ENCODE measurements at regions not wholly inside any gene's neighbourhood (a gene's known extent, or its start where the extent isn't known, plus 50 kb on each side); places are given as distances from the start of the nearest gene placed in this dataset.
"Not testable (repeated sequence)": the region's sequence is repeated elsewhere in the genome, so short reads cannot be mapped to it uniquely, and the experiment has no call there.

DNA sequence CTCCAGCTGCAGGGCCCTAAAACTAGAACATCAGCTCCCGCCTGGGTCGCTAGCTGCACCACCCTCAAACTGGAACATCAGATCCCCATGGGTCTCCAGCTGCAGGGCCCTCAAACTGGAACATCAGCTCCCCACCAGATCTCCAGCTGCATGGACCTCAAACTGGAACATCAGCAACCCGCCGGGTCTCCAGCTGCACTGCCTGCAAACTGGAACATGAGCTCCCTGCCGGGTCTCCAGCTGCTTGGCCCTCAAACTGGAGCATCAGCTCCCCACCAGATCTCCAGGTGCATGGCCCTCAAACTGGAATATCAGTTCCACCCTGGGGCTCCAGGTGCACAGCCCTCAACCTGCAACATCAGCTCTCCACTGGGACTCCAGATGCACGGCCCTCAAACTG lies 82.7 kb downstream of the TFRC start:
- DNase-seq (ENCODE audit: extremely low spot score); POLR2A ChIA-PET: not testable (repeated sequence)
- CTCF ChIA-PET = interaction anchor here (1.2 to 2.4 kb wide), 3 partner anchors 23 to 221 kb away, joined by 3 to 11 read pairs (median 4); no protein-coding TSS in a partner anchor

GRCh38 chr3:195996314-195996713 lies 85.6 kb downstream of the TFRC start:
- POLR2A ChIA-PET; CTCF ChIA-PET; DNase-seq (ENCODE audit: extremely low spot score): not testable (repeated sequence)

GRCh38 chr3:195994343-195994742 lies 86.0 kb upstream of the TNK2 start:
- POLR2A ChIA-PET; DNase-seq (ENCODE audit: extremely low spot score); CTCF ChIA-PET: not testable (repeated sequence)
- peak; percentile 41 for TF ChIP-seq CTCF (IDR thresholded peaks at IDR 0.05; ENCODE audit: control extremely low read depth, extremely low read depth, low read depth, missing control alignments)

- POLR2A ChIA-PET; CTCF ChIA-PET; DNase-seq (ENCODE audit: extremely low spot score): not testable (repeated sequence)
Observed at GRCh38 chr3:195993671-195994070, 85.3 kb upstream of the TNK2 start.

DNA sequence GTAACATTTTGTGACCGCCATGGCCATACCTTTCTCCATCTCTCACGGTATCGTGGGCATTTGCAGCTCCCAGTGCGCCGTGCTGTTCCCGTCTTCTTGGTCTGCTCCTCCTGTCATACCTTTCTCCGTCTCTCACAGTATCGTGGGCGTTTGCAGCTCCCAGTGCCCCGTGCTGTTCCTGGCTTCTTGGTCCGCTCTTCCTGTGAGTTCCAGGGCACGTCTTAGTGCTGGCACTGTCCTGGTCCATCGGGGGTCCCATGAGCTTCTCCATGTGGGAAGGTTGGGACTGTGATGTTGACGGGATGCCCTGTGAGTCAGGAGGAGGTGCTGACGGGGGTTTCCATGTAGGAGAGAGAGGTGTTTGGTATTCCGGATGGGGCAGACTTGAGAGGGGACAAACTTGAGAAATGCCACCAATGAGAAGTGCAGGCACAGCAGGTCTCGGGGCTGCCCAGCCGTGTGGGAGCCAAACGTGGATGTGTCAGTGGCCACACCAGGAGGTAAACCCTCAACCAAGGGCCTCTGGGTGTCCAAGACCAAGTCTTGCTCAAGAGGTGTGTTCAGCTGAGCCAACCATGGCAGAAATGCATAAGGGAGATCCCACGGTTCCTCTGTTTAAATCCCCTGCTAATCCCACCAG lies 84.7 kb upstream of the TNK2 start:
- DNase-seq (ENCODE audit: extremely low spot score); POLR2A ChIA-PET; CTCF ChIA-PET: not testable (repeated sequence)

GRCh38 chr3:195991986-195992385 lies 83.6 kb upstream of the TNK2 start:
- CTCF ChIA-PET; POLR2A ChIA-PET; DNase-seq (ENCODE audit: extremely low spot score): not testable (repeated sequence)

- DNase-seq (ENCODE audit: extremely low spot score); CTCF ChIA-PET; POLR2A ChIA-PET: not testable (repeated sequence)
Observed at GRCh38 chr3:195991243-195991642, 82.9 kb upstream of the TNK2 start.

- DNase-seq (ENCODE audit: extremely low spot score); CTCF ChIA-PET; POLR2A ChIA-PET: not testable (repeated sequence)
Observed at GRCh38 chr3:195990841-195991174, 82.5 kb upstream of the TNK2 start.

DNA sequence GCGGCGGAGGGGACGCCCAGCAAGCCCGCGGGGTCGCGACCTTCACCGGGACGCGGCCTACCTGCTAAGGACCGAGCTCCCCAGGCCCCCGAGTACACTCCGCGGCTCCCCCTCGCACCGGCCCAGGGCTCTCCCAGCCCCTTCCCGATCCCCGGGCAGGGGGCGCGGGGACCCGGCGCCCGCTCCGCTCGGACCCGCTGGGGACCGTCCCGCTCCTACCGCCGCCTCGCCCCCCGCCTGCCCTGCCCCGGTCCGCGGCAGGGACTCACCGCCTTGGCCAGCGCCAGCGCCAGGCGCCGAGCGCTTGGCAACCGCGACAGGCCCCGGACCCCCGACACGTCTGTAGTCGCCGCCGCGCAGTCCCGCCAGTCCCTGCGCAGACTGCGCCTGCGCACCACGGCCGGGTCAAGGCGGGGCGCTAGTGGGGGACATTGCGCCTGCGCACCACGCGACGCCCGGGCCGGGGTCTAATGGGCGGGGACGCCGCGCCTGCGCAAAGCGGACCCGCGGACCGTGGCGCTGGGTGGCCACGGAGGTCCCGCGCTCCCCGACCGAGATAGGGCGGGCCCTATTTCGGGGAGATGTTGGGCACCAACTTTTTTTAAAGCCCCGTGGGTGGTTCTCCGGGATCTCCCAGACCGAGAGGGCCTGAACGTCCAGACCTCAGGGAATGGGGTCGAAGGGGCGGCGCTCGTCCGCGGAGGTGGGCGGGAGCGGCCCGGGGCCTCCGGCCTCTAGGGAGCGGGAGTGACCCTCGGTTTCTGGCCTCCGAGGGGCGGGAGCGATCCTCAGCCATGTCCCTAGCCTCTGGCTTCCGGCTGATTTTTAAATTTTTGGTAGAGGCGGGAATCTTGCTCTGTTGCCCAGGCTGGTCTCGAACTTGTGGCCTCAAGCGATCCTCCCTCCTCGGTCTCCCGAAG lies 81.8 kb upstream of the TNK2 start:
- DNase-seq (ENCODE audit: extremely low spot score) = peak; percentile 41
- POLR2A ChIA-PET, CTCF ChIA-PET: not testable (repeated sequence)

- POLR2A ChIA-PET; DNase-seq (ENCODE audit: extremely low spot score); CTCF ChIA-PET: not testable (repeated sequence)
Observed at GRCh38 chr3:195989197-195989920, 81.0 kb upstream of the TNK2 start.

DNA sequence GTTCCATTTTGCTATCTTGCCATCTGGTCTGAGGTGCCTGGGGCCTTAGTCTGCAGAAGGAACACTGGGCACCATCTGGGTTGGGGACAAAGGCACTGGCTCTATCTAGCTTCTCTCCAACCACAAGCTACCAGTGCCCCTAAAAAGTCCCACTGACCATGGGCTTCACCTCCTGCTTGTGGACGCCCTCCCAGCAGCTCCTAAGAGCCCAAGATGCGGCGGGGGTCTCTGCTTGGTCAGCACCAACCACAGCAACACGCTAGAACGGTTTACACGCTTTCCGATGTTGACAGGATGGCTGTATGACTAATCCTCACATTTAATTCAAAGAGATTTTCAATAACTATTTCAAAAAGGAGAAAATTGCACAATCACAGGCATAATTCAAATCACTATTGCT lies 80.4 kb upstream of the TNK2 start:
- DNase-seq (ENCODE audit: extremely low spot score); POLR2A ChIA-PET; CTCF ChIA-PET: not testable (repeated sequence)

DNA sequence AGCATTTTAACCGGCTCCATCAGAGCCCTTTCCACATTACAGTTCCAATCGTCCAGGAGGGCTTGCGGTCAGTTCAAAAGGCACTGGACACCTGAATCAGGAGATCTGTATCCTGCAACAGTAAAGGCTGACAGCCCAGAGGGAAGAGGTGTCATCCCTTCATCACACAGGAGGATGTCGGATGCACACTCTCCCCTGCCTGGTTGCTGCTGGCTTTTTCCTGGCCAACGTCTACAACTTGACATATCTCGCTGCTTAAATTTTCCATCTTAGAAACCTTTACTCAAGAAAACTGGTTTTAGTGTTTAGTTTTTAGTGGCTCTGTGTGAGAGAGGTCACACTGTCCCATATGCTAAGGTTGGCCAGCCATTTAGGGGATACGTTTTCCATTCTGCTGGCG lies 78.7 kb upstream of the TNK2 start:
- DNase-seq (ENCODE audit: extremely low spot score); POLR2A ChIA-PET; CTCF ChIA-PET: not testable (repeated sequence)

- CTCF ChIA-PET; DNase-seq (ENCODE audit: extremely low spot score); POLR2A ChIA-PET: not testable (repeated sequence)
Observed at GRCh38 chr3:195986576-195986975, 78.2 kb upstream of the TNK2 start.

- POLR2A ChIA-PET; DNase-seq (ENCODE audit: extremely low spot score); CTCF ChIA-PET: not testable (repeated sequence)
Observed at GRCh38 chr3:195985348-195985920, 77.1 kb upstream of the TNK2 start.

DNA sequence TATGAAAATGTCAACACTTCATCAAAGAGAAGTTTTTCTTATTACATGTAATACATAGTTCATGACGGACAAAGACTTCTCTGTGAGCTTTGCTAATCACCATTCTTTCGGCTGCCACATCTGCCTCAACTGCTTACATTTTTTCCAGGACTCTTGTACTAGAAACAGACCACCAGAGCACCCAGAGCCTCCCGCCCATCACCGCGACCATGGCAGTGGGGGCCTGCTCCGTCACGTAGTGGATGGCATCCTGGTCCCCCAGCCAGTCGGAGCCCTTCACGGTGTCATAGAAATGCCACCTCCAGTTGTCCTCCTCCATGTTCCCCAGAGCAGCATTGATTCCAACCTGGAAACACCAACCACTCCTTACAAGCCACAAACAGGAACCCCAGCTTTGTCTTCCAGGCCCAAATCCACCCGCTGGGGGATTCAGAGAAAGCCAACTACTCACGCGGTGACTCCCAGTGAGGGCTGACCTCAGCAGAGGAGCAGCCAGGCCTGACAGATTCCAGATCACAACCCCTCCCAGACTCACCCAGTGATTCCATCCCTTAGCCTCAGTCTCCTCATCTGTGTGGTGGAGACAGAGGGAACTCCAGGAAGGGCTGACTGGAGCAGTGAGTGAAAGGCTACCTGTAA lies 76.2 kb upstream of the TNK2 start:
- CTCF ChIA-PET; POLR2A ChIA-PET; DNase-seq (ENCODE audit: extremely low spot score): not testable (repeated sequence)

DNA sequence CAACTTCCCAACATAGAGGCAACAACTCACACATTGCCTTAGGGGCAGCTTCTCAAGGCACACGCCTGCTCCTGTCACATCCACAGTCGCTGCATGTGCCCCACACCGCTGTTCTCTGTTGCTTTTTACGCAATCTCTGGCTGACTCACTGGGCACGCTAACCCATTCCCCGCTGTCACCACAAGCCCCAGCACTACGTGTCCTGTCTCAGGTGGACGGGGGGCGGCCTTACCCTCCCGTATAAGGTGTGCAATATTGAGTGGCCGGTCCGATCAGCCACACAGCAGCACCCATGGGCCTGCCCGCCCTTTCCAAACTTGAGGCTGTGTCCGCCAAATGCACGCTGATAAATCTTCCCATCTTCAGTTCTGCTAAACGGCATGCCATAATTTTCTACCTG lies 75.5 kb upstream of the TNK2 start:
- POLR2A ChIA-PET; CTCF ChIA-PET; DNase-seq (ENCODE audit: extremely low spot score): not testable (repeated sequence)

GRCh38 chr3:195982754-195983153 lies 74.4 kb upstream of the TNK2 start:
- CTCF ChIA-PET; DNase-seq (ENCODE audit: extremely low spot score); POLR2A ChIA-PET: not testable (repeated sequence)

Measured in GM10248 (cell line).